ENCODE measurements at regions not wholly inside any gene's neighbourhood (a gene's known extent, or its start where the extent isn't known, plus 50 kb on each side); places are given as distances from the start of the nearest gene placed in this dataset.

DNA sequence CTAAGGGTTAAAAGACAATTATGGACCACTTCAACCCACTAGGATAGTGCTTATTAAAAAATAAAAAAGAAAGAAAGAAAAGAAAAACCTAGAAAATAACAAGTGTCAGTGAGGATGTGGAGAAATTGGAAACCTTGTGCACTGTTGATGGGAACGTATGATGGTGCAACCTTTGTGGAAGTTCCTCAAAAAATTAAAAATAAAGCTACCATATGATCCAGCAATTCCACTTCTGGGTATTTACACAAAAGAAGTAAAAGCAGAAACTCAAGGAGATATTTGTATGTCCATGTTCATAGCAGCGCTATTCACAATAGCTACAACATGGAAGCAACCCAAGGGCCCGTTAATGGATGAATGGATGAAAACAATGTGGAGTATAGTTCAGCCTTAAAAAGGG lies 115.2 kb upstream of the ATP1A1 start:
- TF ChIP-seq, protein P1, sequence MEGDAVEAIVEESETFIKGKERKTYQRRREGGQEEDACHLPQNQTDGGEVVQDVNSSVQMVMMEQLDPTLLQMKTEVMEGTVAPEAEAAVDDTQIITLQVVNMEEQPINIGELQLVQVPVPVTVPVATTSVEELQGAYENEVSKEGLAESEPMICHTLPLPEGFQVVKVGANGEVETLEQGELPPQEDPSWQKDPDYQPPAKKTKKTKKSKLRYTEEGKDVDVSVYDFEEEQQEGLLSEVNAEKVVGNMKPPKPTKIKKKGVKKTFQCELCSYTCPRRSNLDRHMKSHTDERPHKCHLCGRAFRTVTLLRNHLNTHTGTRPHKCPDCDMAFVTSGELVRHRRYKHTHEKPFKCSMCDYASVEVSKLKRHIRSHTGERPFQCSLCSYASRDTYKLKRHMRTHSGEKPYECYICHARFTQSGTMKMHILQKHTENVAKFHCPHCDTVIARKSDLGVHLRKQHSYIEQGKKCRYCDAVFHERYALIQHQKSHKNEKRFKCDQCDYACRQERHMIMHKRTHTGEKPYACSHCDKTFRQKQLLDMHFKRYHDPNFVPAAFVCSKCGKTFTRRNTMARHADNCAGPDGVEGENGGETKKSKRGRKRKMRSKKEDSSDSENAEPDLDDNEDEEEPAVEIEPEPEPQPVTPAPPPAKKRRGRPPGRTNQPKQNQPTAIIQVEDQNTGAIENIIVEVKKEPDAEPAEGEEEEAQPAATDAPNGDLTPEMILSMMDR (IDR thresholded peaks at IDR 0.05; ENCODE audit: extremely low read depth, missing control alignments): no peak
- DNase-seq (ENCODE audit: low spot score): no peak

GRCh38 chr1:116258668-116259419 lies 114.2 kb upstream of the ATP1A1 start:
- no peak for DNase-seq (ENCODE audit: low spot score)
- TF ChIP-seq, protein P1 (IDR thresholded peaks at IDR 0.05; ENCODE audit: extremely low read depth, missing control alignments): no peak

- peak; percentile 21 for DNase-seq (ENCODE audit: low spot score)
Measured at GRCh38 chr1:116259663-116260062, 113.4 kb upstream of the ATP1A1 start.

GRCh38 chr1:116260115-116260514 lies 112.9 kb upstream of the ATP1A1 start:
- TF ChIP-seq, protein P1 (IDR thresholded peaks at IDR 0.05; ENCODE audit: extremely low read depth, missing control alignments): no peak
- DNase-seq (ENCODE audit: low spot score): no peak

More at GRCh38 chr1:116259663-116260062, 113.4 kb upstream of the ATP1A1 start:
- TF ChIP-seq, protein P1 (IDR thresholded peaks at IDR 0.05; ENCODE audit: extremely low read depth, missing control alignments): no peak

GRCh38 chr1:116260621-116261020 lies 112.4 kb upstream of the ATP1A1 start:
- no peak for DNase-seq (ENCODE audit: low spot score)
- TF ChIP-seq, protein P1 (IDR thresholded peaks at IDR 0.05; ENCODE audit: extremely low read depth, missing control alignments): no peak

DNA sequence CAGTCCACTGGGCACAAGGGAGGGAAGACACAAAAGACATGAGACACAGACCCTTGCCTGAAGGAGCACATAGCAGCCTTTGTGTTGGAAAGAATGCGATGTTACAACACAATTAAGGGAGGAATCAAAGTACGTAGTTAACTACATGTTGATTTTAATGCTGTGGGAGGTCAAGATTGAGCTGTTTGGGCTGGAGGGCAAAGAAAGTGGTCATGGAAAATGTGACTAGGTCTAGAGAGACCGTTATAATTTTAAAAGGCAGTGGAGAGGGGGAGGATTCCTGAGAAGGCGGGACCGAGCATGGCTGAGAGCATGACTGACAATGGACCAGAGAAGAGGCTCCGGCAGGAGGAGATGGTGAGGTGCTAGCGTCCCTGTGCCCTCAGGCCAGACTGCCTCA lies 111.8 kb upstream of the ATP1A1 start:
- no peak for DNase-seq (ENCODE audit: low spot score)
- TF ChIP-seq, protein P1 (IDR thresholded peaks at IDR 0.05; ENCODE audit: extremely low read depth, missing control alignments): no peak

- TF ChIP-seq, protein P1 (IDR thresholded peaks at IDR 0.05; ENCODE audit: extremely low read depth, missing control alignments): no peak
Measured at GRCh38 chr1:116262207-116262994, 110.6 kb upstream of the ATP1A1 start.

More at GRCh38 chr1:116262207-116262994, 110.6 kb upstream of the ATP1A1 start:
- peak; percentile 31 for DNase-seq (ENCODE audit: low spot score)
